CD4-positive, alpha-beta memory T cell (primary cell): ENCODE measurements at regions not wholly inside any gene's neighbourhood (a gene's known extent, or its start where the extent isn't known, plus 50 kb on each side); places are given as distances from the start of the nearest gene placed in this dataset.
A peak's percentile ranks its signal among the peaks of the same experiment; 100 is the strongest.

Experiments
- CTCF ChIA-PET: fragments of 350-600 bp; sonication (Branson Sonifier 250); formaldehyde crosslinking; loops from one replicate; lab custom pipeline; 2021; ENCODE audit warnings: inconsistent platforms; ENCODE audit not compliant: partially characterized antibody; lab: Charles Lee
- POLR2A ChIA-PET: fragments of 350-600 bp; sonication (Branson Sonifier 250); formaldehyde crosslinking; loops from one replicate; lab custom pipeline; 2021; ENCODE audit not compliant: partially characterized antibody; lab: Charles Lee
- DNase-seq, 5 donors: peaks; one replicate each; pipeline versions ENCODE4 v3.0.0 to v3.0.0-alpha.2; 2020 to 2022; ENCODE audit warnings: mixed read lengths in 1 of 5
- H3K27ac ChIP-seq: one replicate; pipeline ENCODE4 v1.7.0; 2013; ENCODE audit warnings: low read depth, low read length
- H3K27me3 ChIP-seq: 2 replicates; pipeline ENCODE4 v1.7.0; 2013; ENCODE audit warnings: mild to moderate bottlenecking, low read length, moderate library complexity; ENCODE audit not compliant: insufficient read depth
- H3K36me3 ChIP-seq: 2 replicates; pipeline ENCODE4 v1.7.0; 2013; ENCODE audit warnings: mild to moderate bottlenecking, low read length, moderate library complexity; ENCODE audit not compliant: insufficient read depth
- H3K4me1 ChIP-seq: 2 replicates; pipeline ENCODE4 v1.7.0; 2013; ENCODE audit warnings: mild to moderate bottlenecking, low read length, moderate library complexity; ENCODE audit not compliant: insufficient read depth
- H3K4me3 ChIP-seq, 2 donors: one replicate each; pipeline ENCODE4 v1.7.0; 2013; ENCODE audit warnings: low read length in 2 of 2, mild to moderate bottlenecking in 1 of 2
- H3K9me3 ChIP-seq, 2 donors: one replicate each; pipeline ENCODE4 v1.7.0; 2013; ENCODE audit warnings: low read length in 2 of 2, control low read depth in 1 of 2; ENCODE audit not compliant: control insufficient read depth in 1 of 2
- H3K27ac Mint-ChIP-seq, 7 donors: one replicate each; pipeline ENCODE4 v1.8.0; 2020 to 2021; ENCODE audit warnings: mixed read lengths in 7 of 7, mild to moderate bottlenecking in 6 of 7, inconsistent platforms in 3 of 7, moderate library complexity in 3 of 7
- H3K27me3 Mint-ChIP-seq, 2 donors: one replicate each; pipeline ENCODE4 v1.8.0; 2020 to 2021; ENCODE audit warnings: mixed read lengths in 2 of 2
- H3K36me3 Mint-ChIP-seq, 2 donors: one replicate each; pipeline ENCODE4 v1.8.0; 2020 to 2021; ENCODE audit warnings: mixed read lengths in 2 of 2, inconsistent platforms in 1 of 2, mild to moderate bottlenecking in 1 of 2
- H3K4me1 Mint-ChIP-seq, 4 donors: one replicate each; pipeline ENCODE4 v1.8.0; 2020 to 2021; ENCODE audit warnings: mixed read lengths in 4 of 4, mild to moderate bottlenecking in 1 of 4
- H3K4me3 Mint-ChIP-seq, 8 donors: one replicate each; pipeline ENCODE4 v1.8.0; 2020 to 2021; ENCODE audit warnings: mixed read lengths in 8 of 8, mild to moderate bottlenecking in 7 of 8, moderate library complexity in 6 of 8, inconsistent platforms in 3 of 8
- H3K9me3 Mint-ChIP-seq, 8 donors: one replicate each; pipeline ENCODE4 v1.8.0; 2020 to 2021; ENCODE audit warnings: mixed read lengths in 8 of 8, mild to moderate bottlenecking in 5 of 8, inconsistent platforms in 3 of 8, moderate library complexity in 1 of 8
- intact Hi-C: fragments of 100-400 bp; cut with micrococcal nuclease; formaldehyde crosslinking; loops from one replicate; pipeline ENCODE4 v1.15.1; 2023

GRCh38 chr13:99057310-99057975 is 79.6 kb upstream of the DOCK9 start:
- no peak overlapping the region for H3K27ac ChIP-seq
- H3K9me3 ChIP-seq: no peaks in the 10 kb centered on the region
- H3K27me3 Mint-ChIP-seq: no peaks in the 10 kb centered on the region
- intact Hi-C loops: loop anchor here (10.0 kb wide), 1 partner anchor 1617 kb away; the partner anchor contains the start of gene TMTC4
- no peaks in the 10 kb centered on the region for H3K36me3 Mint-ChIP-seq
- no peak for DNase-seq
- no peak overlapping the region for H3K4me3 ChIP-seq
- no peaks in the 10 kb centered on the region for H3K36me3 ChIP-seq
- H3K27me3 ChIP-seq: no peaks in the 10 kb centered on the region
- peaks cover 55 to 94% (median 80%) of the 10 kb centered on the region in 4 donors for H3K4me1 Mint-ChIP-seq
- peak overlapping the region in 1 of 8 donors; percentile 6 for H3K4me3 Mint-ChIP-seq
- POLR2A ChIA-PET: interaction anchor here (1.9 to 3.8 kb wide), 3 partner anchors 11 to 29 kb away, joined by 7 to 27 read pairs (median 8); no protein-coding TSS in a partner anchor
- H3K4me1 ChIP-seq: peaks cover 84% of the 10 kb centered on the region
- peaks cover 0 to 2% (median 0%) of the 10 kb centered on the region in 8 donors for H3K9me3 Mint-ChIP-seq
- CTCF ChIA-PET: interaction anchor here (2.3 kb wide), 1 partner anchor 7 kb away, joined by 8 read pairs; no protein-coding TSS in a partner anchor
- H3K27ac Mint-ChIP-seq: peak overlapping the region; percentile 29 to 79 (median 64)

GRCh38 chr13:99058527-99059495 is 80.9 kb upstream of the DOCK9 start:
- ChIA-PET POLR2A (no interaction called here), CTCF (no interaction called here)
- peaks cover 2 to 9% of the 10 kb centered on the region in 2 donors for H3K36me3 Mint-ChIP-seq
- intact Hi-C loops: loop anchor here (10.0 kb wide), 1 partner anchor 1616 kb away; the partner anchor contains the start of gene TMTC4
- H3K4me3 ChIP-seq: no peak overlapping the region
- H3K27me3 ChIP-seq: no peaks in the 10 kb centered on the region
- no peaks in the 10 kb centered on the region for H3K36me3 ChIP-seq
- peak overlapping the region; percentile 2 to 85 (median 78) for H3K27ac Mint-ChIP-seq
- H3K4me1 ChIP-seq: peaks cover 80% of the 10 kb centered on the region
- H3K4me3 Mint-ChIP-seq: peak overlapping the region in 4 of 8 donors; percentile 18 to 67 (median 48)
- H3K9me3 Mint-ChIP-seq: peaks cover 0 to 2% (median 0%) of the 10 kb centered on the region in 8 donors
- no peak overlapping the region for H3K27ac ChIP-seq
- no peaks in the 10 kb centered on the region for H3K9me3 ChIP-seq
- H3K4me1 Mint-ChIP-seq: peaks cover 58 to 96% (median 79%) of the 10 kb centered on the region in 4 donors
- no peak for DNase-seq
- no peaks in the 10 kb centered on the region for H3K27me3 Mint-ChIP-seq

GRCh38 chr13:99059498-99060075 is 81.7 kb upstream of the DOCK9 start:
- intact Hi-C loops: loop anchor here (10.0 kb wide), 1 partner anchor 1615 kb away; the partner anchor contains the start of gene TMTC4
- POLR2A ChIA-PET: no interaction called here

GRCh38 chr13:99061411-99061810 is 83.5 kb upstream of the DOCK9 start:
- Mint-ChIP-seq H3K4me1 (peaks cover 63 to 97% (median 82%) of the 10 kb centered on the region in 4 donors), H3K27ac (peak overlapping the region in 4 of 7 donors; percentile 68 to 84 (median 78)), H3K27me3 (no peaks in the 10 kb centered on the region), H3K36me3 (peaks cover 5 to 23% of the 10 kb centered on the region in 2 donors), H3K4me3 (no peak overlapping the region), H3K9me3 (no peaks in the 10 kb centered on the region)
- Histone ChIP-seq H3K9me3 (no peaks in the 10 kb centered on the region), H3K4me1 (peaks cover 80% of the 10 kb centered on the region), H3K27me3 (no peaks in the 10 kb centered on the region), H3K27ac (no peak overlapping the region), H3K4me3 (no peak overlapping the region), H3K36me3 (no peaks in the 10 kb centered on the region)
- ChIA-PET CTCF (no interaction called here), POLR2A (interaction anchor here (0.6 kb wide), 1 partner anchor 12 kb away, joined by 3 read pairs; no protein-coding TSS in a partner anchor)
- intact Hi-C loops: no loop called here
- DNase-seq: no peak

More at GRCh38 chr13:99059498-99060075, 81.7 kb upstream of the DOCK9 start:
- Histone ChIP-seq H3K4me3 (no peak overlapping the region), H3K4me1 (peaks cover 80% of the 10 kb centered on the region), H3K27me3 (no peaks in the 10 kb centered on the region), H3K9me3 (no peaks in the 10 kb centered on the region), H3K27ac (no peak overlapping the region), H3K36me3 (no peaks in the 10 kb centered on the region)
- CTCF ChIA-PET: no interaction called here
- Mint-ChIP-seq H3K4me1 (peaks cover 56 to 96% (median 78%) of the 10 kb centered on the region in 4 donors), H3K36me3 (peaks cover 2 to 13% of the 10 kb centered on the region in 2 donors), H3K27ac (peak overlapping the region; percentile 2 to 85 (median 19)), H3K9me3 (no peaks in the 10 kb centered on the region), H3K4me3 (peak overlapping the region in 3 of 8 donors; percentile 27 to 36 (median 28)), H3K27me3 (no peaks in the 10 kb centered on the region)
- no peak for DNase-seq

- no peaks in the 10 kb centered on the region for H3K36me3 ChIP-seq
- peaks cover 80% of the 10 kb centered on the region for H3K4me1 ChIP-seq
- no peak for DNase-seq
- Mint-ChIP-seq H3K4me3 (peak overlapping the region in 2 of 8 donors; percentile 27 to 28), H3K9me3 (no peaks in the 10 kb centered on the region), H3K27ac (peak overlapping the region in 2 of 7 donors; percentile 2 to 31), H3K36me3 (peaks cover 5 to 23% of the 10 kb centered on the region in 2 donors), H3K4me1 (peaks cover 66 to 97% (median 83%) of the 10 kb centered on the region in 4 donors), H3K27me3 (no peaks in the 10 kb centered on the region)
- H3K27ac ChIP-seq: no peak overlapping the region
- ChIA-PET POLR2A (no interaction called here), CTCF (no interaction called here)
- H3K27me3 ChIP-seq: no peaks in the 10 kb centered on the region
- H3K4me3 ChIP-seq: no peak overlapping the region
- intact Hi-C loops: no loop called here
- no peaks in the 10 kb centered on the region for H3K9me3 ChIP-seq
These were observed 84.7 kb upstream of the DOCK9 start for GRCh38 chr13:99062593-99062992.

- peaks cover 70 to 97% (median 83%) of the 10 kb centered on the region in 4 donors for H3K4me1 Mint-ChIP-seq
- Histone ChIP-seq H3K4me1 (peaks cover 78% of the 10 kb centered on the region), H3K27me3 (no peaks in the 10 kb centered on the region), H3K36me3 (no peaks in the 10 kb centered on the region), H3K9me3 (no peaks in the 10 kb centered on the region), H3K4me3 (no peak overlapping the region), H3K27ac (no peak overlapping the region)
- H3K27me3 Mint-ChIP-seq: no peaks in the 10 kb centered on the region
- no peak for DNase-seq
- CTCF ChIA-PET: no interaction called here
- intact Hi-C loops: no loop called here
- H3K4me3 Mint-ChIP-seq: peak overlapping the region in 2 of 8 donors; percentile 14 to 27
- peaks cover 5 to 23% of the 10 kb centered on the region in 2 donors for H3K36me3 Mint-ChIP-seq
- POLR2A ChIA-PET: no interaction called here
- no peaks in the 10 kb centered on the region for H3K9me3 Mint-ChIP-seq
- peak overlapping the region in 3 of 7 donors; percentile 2 to 64 (median 14) for H3K27ac Mint-ChIP-seq
These were observed 85.3 kb upstream of the DOCK9 start for GRCh38 chr13:99063178-99063577.
